GM21381 (cell line): ENCODE measurements at regions not wholly inside any gene's neighbourhood (a gene's known extent, or its start where the extent isn't known, plus 50 kb on each side); places are given as distances from the start of the nearest gene placed in this dataset.

Experiments
- ATAC-seq: cut with Tn5 transposase; IDR thresholded peaks from one replicate; pipeline ENCODE4 v1.9.1; 2021; ENCODE audit warnings: mild to moderate bottlenecking, moderate library complexity; ENCODE audit not compliant: unreplicated experiment

DNA sequence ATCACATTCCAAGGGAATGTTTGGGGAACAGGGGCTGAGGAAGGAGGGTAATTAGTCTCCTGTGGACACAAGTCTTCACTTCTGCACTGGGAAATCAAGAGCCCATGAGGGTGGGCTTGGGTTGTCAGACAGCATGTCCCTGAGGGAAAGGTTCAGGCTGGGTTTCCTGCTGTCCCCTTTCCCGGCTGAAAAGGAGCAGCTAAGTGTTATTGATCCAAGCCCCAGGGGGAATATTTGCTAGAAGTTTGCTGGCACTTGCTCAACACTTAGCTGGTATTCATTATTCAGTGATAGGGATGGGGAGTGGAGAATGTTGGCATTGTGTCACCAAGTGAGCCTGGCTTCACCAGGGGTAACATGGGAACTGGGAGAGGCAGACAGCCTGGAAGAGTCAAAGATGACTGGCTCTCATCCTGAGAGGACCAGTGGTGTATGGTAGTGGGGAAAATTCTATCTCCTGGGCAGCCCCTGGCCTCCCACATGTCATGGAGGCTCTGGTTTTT is 344.4 kb upstream of the PODXL start:
- ATAC-seq, result no peak

DNA sequence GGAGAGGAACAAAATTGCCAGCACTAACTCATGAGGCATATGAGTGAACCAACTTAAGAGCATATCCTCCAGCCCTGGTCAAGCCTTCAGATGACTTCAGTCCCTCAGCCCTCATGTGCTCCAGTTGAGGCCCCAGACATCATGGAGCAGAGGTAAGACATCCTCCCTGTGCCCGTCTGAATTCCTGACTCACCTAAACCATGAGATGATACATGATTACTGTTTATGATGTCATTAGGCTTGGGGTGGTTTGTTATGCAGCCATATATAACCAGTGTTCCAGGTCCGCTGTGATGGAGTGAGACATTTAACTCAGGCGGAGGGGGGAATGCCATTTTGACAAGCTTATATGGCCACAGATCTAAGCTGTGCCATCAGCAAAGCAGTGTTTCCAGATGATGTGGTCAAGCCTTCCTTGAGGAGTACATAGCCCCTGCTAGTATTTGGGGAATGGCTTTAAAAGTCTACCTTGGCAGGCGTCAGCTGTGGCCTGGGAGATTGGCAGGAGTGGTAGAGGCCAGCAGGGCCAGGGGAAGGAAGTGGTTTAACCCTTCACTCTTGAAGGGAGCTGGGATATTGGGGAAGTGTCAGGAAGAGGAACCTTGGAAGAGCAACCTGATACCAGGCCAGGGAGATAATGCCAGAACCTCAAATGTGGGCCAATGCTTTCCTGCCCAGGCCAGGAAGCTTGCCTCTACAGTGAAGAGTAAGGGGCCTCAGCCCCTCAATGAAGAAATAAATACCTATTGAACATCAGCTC is 343.0 kb upstream of the PODXL start:
- ATAC-seq, result no peak

DNA sequence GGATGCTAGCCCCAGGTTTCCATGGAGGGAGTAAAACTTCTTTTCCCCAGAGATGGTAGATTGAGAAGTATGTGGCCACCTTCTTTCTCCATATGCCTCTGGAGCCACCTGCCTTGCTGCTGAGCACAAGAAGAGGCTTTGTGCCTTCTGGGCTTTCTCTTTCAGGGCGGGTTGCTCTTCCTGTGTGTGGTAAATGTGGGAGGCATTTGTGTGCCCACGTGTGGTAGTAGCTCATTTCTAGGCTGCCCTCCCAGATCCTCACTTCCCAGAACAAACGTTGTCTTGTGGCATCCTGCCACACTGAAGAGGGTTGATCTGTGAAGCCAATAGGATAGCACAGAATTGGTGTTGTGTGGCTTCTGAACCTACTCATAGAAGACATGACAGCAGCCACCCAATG is 342.0 kb upstream of the PODXL start:
- no peak for ATAC-seq

DNA sequence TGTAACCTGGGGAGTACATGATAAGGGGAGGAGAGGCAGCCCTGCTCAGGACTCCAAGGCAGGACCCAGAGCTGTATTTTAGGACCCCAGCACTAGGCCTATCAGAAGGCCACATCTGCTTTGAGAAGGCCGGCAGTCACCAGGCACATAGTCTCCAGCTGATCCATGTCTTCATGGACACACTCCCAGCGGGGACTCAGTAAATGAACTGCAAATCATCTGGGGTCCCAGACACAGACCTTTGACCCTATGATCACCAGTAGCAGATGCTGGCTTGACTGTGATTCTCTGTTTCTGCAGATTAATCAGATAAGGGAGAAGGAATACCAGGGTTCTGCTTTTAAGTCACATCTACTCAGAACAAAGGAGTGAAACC is 341.4 kb upstream of the PODXL start:
- ATAC-seq, result no peak

DNA sequence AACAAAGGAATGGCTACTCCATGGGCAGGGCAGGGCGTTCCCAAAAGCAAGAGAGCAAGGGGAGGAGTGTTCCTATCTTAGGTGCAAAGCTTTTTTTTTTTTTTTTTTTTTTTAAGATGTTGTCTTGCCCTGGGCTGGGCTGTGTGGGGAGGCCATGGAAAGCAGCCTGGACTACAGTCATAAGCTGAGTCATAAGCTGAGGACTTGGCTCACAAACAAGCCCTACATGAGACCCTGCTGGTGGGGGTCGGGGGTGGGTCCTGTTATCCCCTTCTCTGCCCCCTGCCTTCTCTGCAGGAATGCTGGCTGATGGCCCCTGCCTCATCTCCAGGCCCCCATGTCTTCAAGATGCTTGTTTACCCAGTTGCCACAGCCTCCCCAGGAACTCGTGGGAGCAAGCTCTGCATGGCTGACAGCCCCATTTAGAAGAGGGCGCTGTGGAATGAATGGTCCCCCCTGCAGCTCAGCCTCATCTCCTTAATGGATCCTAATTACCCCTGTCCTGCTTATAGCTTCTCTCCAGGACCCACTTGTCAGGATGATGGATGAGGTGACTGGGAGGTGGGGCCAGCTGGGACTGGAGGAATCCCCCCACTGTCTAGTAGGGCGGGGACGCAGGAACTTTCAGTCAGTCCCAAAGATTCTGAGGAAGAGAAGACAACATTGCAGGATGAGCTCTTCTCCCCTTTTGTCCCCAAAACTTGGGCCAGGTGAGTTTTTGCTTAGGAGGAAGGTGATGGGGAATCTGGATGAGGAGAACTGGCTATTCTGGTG is 340.8 kb upstream of the PODXL start:
- ATAC-seq, result no peak

DNA sequence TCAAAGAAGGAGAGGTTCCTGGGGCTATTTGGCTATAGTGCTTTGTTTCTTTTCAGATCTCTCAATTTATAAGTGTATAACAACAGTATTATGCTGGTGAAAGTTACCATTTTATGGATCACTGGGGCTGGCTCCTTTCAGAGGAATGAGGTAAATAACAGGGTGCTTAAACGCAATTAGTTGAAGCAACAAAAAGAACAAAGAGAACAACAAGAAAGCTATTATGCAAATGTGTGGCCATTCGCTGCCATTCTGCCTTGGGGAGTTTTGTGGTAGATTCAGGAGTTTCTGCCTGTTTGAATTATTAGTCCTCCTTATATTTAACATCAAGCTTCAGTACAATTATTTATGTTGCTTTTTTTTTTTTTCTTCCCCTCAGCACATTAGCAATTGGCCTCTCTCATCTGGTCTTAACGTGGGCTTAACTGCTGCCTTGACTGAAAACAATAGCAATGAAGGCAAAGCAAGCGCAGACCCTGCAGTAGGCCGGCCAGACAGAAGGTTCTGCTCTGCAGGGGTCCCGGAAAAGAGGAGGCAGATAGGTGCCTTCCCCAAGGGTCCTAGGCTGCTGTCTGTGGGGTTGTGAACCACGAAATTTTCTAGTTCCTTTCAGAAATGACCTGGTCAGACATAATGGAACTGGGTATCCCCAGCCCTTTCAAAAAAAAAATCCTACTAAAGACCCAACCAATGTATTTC is 339.9 kb upstream of the PODXL start:
- ATAC-seq, result no peak

DNA sequence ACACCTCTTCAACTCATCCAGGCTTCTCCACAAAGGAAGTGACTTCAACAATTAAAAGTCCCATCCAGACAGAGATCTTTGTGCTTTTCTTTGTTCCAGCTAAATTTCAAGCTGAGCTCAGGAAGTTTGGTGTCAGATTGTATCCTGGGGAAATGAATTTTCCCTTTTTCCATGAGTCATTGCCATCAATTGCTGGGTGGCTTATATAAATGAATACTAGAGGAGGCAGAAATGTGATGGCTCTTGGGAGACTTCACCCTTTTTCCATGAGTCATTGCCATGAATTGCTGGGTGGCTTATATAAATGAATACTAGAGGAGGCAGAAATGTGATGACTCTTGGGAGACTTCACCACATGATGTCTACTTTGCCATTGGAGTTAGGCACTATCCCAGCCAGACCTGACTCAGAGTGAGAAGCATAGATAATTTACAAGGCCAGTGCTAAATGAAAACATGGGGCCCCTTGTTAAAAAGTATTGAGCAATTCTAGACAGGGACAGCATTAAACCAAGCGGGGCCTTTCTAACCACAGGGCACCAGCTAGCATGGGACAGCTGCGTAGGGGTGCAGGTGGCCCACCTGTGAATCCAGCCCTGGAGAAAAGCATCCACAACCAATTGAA is 339.2 kb upstream of the PODXL start:
- ATAC-seq, result no peak

DNA sequence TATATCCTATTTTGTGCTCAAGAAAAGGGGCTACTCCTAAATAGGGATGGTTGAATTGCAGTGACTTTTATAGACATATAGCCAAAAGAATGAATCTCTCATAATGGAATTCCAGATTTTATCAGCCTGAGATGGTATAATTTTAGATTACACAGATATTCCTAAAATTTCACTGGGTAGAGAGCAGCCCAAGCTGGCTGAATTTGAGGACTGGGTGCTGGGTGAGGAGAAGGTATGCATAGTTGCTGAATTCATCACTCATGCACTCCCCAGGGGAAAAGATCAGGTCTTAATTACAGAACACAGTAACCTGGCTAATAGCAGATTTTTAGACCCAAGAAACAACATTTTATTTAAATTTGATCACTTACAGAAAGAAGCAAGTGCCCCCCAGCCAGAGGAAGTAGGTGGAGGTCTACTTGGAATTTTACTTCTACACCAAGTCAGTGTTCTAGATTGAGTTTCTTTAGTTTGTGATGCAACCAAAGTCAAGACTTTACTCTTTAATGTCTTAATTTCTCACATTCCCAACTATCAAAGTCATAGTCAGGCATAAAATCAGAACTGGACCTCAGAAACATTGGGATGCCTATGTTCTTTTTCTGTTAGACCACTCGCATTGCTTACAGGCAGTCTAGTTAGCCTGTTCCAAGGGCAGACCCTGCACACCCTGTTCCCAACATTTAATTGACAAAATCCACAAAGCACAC is 337.4 kb upstream of the PODXL start:
- no peak for ATAC-seq

DNA sequence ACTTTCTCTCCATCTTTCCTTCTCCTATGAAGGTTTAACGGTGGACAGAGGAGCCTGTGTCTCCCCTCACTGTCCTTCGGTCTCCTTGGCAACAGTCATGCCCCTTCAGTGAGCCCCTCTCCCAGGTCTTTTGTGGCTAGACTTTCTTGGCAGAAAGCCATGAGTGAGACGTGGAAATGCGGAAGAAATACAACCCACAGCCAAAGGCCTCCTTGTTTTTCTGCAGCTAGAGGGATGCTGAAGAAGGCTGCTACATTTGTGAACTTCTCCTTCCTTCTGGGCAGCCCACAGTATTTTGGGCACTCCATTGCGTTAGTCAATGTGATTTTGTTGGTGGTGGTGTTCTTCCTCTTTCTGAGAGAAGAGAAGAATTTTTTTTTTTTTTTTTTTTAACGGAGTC is 333.7 kb upstream of the PODXL start:
- ATAC-seq, result no peak

DNA sequence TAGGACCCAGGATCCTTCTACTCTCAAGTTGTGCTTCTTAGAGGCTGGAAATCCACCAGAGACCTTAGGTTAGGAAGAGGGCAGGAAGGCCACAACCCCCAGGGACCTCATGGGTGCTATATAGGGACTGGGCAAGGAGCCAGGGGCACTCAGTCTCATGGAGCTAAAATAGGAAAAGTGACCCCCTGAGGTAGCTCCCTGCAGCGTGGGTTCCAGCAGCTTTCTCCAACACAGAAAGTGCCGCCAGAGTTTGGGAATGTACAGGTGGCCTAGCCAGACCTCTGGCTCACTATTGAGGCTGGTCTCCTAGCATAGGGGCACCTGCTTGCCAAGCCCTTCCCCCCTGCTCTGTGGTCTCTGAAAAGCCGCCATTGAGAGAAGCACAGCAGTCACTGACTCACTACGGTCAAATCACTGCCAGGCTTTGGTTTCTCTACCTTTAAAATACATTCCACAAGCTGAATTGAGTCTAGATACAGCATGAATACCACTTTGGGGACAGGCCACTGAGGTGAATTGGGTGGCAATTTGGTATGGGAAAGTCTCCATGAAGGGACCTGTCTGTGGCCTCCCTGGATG is 333.2 kb upstream of the PODXL start:
- ATAC-seq, result no peak

DNA sequence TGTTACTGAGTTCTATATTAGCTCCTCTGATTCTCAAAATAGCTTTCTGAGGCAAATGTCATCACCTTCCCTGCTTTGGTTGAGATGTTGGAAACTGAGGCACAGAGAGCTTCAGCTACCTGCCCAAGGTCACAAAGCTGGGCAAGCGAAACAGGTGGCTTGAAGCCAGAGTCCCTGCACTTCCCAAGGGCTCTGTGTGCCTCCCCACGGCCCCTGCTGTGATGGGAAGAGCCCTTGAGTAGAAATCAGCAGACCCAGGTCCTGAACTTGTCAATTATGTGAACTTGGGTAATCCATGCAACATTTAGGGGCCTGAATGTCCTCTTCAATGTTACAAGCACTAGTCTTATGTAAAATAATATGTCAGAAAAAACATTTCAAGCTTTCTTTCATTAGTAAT is 327.3 kb upstream of the PODXL start:
- ATAC-seq, result no peak

DNA sequence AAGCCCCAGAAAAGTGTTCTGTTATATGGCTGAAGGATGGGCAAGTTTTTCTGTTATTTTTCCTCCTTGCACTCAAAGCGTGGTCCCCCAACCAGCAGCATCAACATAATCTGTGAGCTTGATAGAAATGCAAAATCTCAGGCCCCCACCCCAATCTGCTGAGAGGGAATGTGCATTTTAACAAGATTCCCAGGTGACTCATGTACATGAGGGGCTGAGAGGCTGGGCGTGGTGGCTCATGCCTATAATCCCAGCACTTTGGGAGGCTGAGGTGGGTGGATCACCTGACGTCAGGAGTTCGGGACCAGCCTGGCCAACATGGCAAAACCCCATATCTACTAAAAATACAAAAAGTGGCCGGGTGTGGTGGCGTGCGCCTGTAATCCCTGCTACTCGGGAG is 326.8 kb upstream of the PODXL start:
- no peak for ATAC-seq

DNA sequence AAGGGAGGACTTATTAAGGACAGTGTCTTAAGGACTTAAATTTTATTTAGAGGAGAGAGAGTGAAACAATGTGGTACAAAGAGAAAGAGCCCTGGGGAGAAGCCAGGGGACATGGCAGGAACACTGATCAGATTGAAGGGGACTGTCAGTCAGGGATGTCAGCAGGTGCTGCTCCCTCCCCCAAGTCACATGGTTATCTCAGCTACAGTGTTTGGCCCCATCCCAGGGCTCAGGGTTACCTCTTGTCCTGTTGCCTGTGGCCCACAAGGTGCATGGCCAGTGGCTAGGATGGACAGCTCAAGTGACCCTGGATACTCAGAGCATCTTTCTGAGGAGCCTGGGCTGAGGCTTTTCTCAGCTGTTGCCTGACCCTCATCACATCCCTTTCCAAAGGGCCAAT is 325.9 kb upstream of the PODXL start:
- ATAC-seq, result no peak

DNA sequence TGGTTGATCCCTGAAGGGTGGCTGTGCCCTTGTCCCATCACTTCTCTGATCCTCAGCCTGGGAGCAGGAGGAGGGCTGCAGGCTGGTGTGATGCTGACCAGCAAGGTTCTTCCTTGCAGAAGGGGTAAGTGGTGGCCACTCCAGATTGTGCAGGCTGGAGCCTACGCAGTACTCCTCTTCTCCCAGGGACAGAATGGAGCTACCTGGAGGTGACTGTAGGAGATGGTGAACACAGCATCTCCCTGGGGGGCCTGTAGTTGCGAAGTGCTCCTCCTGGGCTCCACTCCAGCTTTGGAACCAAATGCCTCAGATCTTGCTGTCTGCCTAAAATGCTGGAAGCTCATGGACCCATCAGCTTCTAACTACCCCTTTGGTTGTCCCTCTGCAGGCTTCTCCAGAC is 323.6 kb upstream of the PODXL start:
- ATAC-seq, result no peak

DNA sequence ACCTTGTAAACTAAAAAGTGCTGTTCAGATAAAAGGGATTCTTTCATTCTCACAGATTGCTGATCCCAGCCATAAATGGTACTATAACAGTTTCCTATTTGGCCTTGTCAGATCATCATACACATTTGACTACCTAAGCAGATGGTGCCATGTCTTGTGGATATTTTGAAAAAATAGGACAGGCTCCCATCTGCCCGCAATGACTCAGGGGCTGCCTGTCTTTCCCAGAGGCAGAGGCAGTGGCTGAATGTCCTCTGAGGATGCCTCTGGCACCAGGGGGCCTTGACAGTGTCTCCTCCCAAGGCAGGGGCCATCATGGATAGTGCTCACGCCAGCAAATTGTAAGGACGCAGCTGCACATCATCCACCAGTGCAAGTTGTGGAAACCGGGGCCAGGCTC is 323.0 kb upstream of the PODXL start:
- ATAC-seq, result no peak

DNA sequence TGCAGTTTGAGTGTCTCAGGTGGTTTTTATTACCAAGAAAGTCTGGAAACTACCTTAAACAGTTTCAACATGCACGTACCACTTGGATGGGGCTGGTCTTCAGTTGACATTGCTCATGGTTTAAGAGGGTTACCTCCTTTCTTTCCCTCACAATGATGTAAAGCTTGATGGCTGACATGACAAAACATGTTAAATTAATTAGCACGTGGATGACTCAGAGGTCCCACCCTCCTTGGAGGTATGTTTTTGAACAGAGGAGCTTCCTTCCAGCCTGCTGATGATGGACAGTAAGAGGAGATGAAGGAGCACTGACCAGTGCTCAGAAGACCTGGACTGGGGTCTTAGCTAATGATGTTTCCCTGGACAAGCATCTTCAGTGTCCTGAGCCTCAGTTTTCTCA is 322.3 kb upstream of the PODXL start:
- no peak for ATAC-seq

DNA sequence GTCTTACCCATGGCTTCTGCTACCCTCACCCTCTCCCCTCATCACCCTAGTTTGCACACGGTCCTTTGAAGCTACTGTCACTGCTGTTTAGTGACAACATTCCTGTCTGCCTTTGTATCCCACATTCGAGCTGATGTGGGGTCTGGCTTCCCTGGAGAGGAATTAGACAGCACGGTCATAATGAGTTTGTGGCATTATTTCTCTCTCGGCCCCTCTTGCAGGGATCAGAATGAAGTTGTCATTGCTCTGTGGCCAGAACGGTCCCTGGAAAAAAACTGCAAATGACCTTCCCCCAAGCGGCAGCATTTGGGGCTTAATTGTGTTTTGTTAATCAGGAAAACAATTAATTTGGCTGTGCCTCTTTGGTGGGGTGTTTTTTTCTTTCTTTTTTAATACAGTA is 317.2 kb upstream of the PODXL start:
- no peak for ATAC-seq

DNA sequence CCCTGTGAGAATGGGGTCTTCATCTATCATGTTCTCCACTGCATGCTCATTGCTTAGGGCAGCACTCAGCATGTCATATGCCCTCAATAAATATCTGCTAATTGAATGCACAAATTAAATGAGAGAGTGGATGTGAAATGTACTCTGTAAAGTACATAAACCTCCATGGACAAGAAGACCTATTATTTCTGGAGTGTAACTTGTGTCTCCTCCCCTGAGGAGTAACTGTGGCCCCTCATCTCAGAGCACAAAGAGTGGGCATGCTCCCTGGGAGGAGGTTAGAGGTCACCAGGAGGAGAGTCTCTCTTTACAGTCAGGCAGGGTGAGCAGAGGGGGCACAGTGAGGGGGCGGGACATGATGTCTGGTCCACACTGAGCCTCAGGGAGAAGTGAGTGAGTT is 313.6 kb upstream of the PODXL start:
- ATAC-seq, result no peak

DNA sequence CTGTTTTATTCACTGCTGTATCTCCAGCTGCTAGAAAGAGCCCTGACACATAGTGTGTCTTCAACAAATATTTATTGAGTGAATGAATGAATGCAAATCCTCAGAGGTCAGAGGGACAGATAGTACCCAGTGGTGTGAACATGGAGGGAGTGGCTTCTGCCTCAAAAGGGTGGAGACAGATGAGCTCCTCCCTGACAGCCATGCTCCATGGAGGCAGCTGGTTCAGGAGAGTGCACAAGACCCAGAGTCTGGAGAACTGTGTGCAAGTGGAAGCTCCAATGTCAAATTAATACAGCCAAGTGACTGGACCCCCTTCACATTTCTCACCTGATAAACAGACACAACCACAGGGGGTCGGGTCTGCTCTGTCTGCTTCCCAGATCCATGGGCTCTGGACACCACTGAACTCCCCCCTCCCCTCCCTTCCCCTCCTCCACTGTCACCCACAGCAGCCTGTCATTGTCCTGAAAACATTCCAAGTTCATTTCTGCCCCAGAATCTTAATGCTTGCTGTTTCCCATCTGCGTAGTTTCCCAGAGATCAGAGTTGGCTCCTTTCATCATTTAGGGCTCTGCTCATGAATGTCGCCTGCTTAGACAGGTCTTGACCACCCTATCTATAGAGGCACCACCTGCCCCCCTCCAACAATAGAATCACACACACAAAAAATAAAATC is 312.9 kb upstream of the PODXL start:
- no peak for ATAC-seq

DNA sequence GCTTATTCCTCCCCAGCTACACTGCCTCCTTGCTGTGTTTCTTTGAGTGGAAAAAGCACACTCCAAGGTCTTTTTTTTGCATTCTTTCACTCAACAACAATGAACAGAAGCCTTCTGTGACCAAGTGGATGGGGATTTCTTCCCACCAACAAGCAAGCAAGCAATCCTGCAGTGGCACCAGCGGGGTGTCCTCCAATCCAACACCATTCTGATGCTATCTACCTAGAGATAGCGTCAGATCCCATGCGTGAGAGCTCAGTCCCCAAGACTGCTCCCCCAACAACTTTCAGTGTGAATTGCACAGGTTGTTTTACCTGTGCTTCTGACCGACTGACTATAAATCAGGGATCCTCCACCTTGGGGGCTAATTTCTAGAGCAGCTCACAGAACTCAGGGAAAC is 311.0 kb upstream of the PODXL start:
- ATAC-seq, result no peak
